Suprapubic skin (tissue), 4 donors: ENCODE measurements at regions not wholly inside any gene's neighbourhood (a gene's known extent, or its start where the extent isn't known, plus 50 kb on each side); places are given as distances from the start of the nearest gene placed in this dataset.

Source experiments
- DNase-seq, 2 donors: peaks; one replicate each; pipeline ENCODE4 v3.0.0-alpha.2; 2019; ENCODE audit warnings: low spot score in 2 of 2
- H3K27ac ChIP-seq: fragments of 200-600 bp; sonication (generic); one replicate; pipeline ENCODE4 v1.5.1; 2019
- H3K27me3 ChIP-seq: fragments of 200-600 bp; sonication (generic); one replicate; pipeline ENCODE4 v1.5.1; 2019
- H3K36me3 ChIP-seq: fragments of 200-600 bp; sonication (generic); one replicate; pipeline ENCODE4 v1.5.1; 2019
- H3K4me1 ChIP-seq: fragments of 200-600 bp; sonication (generic); one replicate; pipeline ENCODE4 v1.5.1; 2019
- H3K4me3 ChIP-seq: fragments of 200-600 bp; sonication (generic); one replicate; pipeline ENCODE4 v1.5.1; 2019; ENCODE audit warnings: mild to moderate bottlenecking
- H3K9me3 ChIP-seq: fragments of 200-600 bp; sonication (generic); one replicate; pipeline ENCODE4 v1.5.1; 2019
- CTCF ChIP-seq, 2 donors: fragments of 200-600 bp in 1 of 2; fragments of 450-650 bp in 1 of 2; sonication (generic) in 1 of 2; IDR thresholded peaks; one replicate each; pipeline ENCODE4 v1.5.1; 2016 to 2019; ENCODE audit warnings: antibody characterized with exemption in 2 of 2, mild to moderate bottlenecking in 1 of 2, moderate library complexity in 1 of 2
- EP300 ChIP-seq: sonication (generic); formaldehyde crosslinking; IDR thresholded peaks from one replicate; pipeline ENCODE4 v1.6.1; 2017; ENCODE audit warnings: antibody characterized with exemption
- POLR2A ChIP-seq, 2 donors: fragments of 450-650 bp; IDR thresholded peaks; one replicate each; pipeline ENCODE4 v1.6.1; 2017; ENCODE audit warnings: antibody characterized with exemption in 2 of 2, mild to moderate bottlenecking in 2 of 2, moderate library complexity in 2 of 2
- POLR2AphosphoS5 ChIP-seq, 3 donors: sonication (generic); formaldehyde crosslinking; IDR thresholded peaks; one replicate each; pipeline ENCODE4 v1.6.1; 2017; ENCODE audit warnings: antibody characterized with exemption in 3 of 3
- WGBS: methylation state at CpG from one replicate; pipeline ENCODE4 v1.1.5; 2018; 5-methylcytosine and 5-hydroxymethylcytosine counted together

GRCh38 chr1:11383553-11384169 lies 95.3 kb upstream of the DISP3 start:
- no peak for DNase-seq
- peaks cover 6% of the 10 kb centered on the region for H3K4me1 ChIP-seq
- WGBS: 18% methylated on average over 10 of the region's 10 CpGs
- H3K4me3 ChIP-seq: no peak overlapping the region
- H3K27ac ChIP-seq: no peak overlapping the region
- peaks cover 75% of the 10 kb centered on the region for H3K27me3 ChIP-seq
- no peaks in the 10 kb centered on the region for H3K36me3 ChIP-seq
- H3K9me3 ChIP-seq: no peaks in the 10 kb centered on the region
- TF ChIP-seq POLR2AphosphoS5 (IDR thresholded peaks at IDR 0.05) (no peak), POLR2A (IDR thresholded peaks at IDR 0.05) (no peak)

GRCh38 chr1:11384170-11384554 lies 94.8 kb upstream of the DISP3 start:
- Histone ChIP-seq H3K4me1 (peaks cover 6% of the 10 kb centered on the region), H3K27me3 (peaks cover 72% of the 10 kb centered on the region), H3K4me3 (no peak overlapping the region), H3K36me3 (no peaks in the 10 kb centered on the region), H3K27ac (no peak overlapping the region), H3K9me3 (no peaks in the 10 kb centered on the region)
- DNase-seq: no peak
- TF ChIP-seq POLR2A (IDR thresholded peaks at IDR 0.05) (no peak), POLR2AphosphoS5 (IDR thresholded peaks at IDR 0.05) (no peak), EP300 (no peak), CTCF (IDR thresholded peaks at IDR 0.05) (no peak)
- 22% methylated on average over 6 of the region's 6 CpGs for WGBS

GRCh38 chr1:11387829-11388228 lies 91.1 kb upstream of the DISP3 start:
- peaks cover 6% of the 10 kb centered on the region for H3K4me1 ChIP-seq
- H3K27me3 ChIP-seq: peaks cover 79% of the 10 kb centered on the region
- H3K27ac ChIP-seq: no peak overlapping the region
- no peak overlapping the region for H3K4me3 ChIP-seq
- TF ChIP-seq CTCF (IDR thresholded peaks at IDR 0.05) (no peak), EP300 (no peak), POLR2A (IDR thresholded peaks at IDR 0.05) (no peak)
- WGBS: 36% methylated on average over 6 of the region's 6 CpGs
- no peaks in the 10 kb centered on the region for H3K9me3 ChIP-seq
- H3K36me3 ChIP-seq: no peaks in the 10 kb centered on the region
- DNase-seq: no peak

GRCh38 chr1:11388617-11389016 lies 90.3 kb upstream of the DISP3 start:
- no peak overlapping the region for H3K4me3 ChIP-seq
- H3K27ac ChIP-seq: no peak overlapping the region
- no peaks in the 10 kb centered on the region for H3K9me3 ChIP-seq
- no peaks in the 10 kb centered on the region for H3K36me3 ChIP-seq
- H3K27me3 ChIP-seq: peaks cover 76% of the 10 kb centered on the region
- DNase-seq: no peak
- TF ChIP-seq POLR2AphosphoS5 (IDR thresholded peaks at IDR 0.05) (no peak), POLR2A (IDR thresholded peaks at IDR 0.05) (no peak), CTCF (IDR thresholded peaks at IDR 0.05) (no peak), EP300 (no peak)
- peaks cover 2% of the 10 kb centered on the region for H3K4me1 ChIP-seq
- WGBS: 47% methylated on average over 9 of the region's 9 CpGs

GRCh38 chr1:11391327-11391726 lies 87.6 kb upstream of the DISP3 start:
- Histone ChIP-seq H3K9me3 (no peaks in the 10 kb centered on the region), H3K4me3 (no peak overlapping the region), H3K4me1 (no peaks in the 10 kb centered on the region), H3K27ac (no peak overlapping the region), H3K36me3 (no peaks in the 10 kb centered on the region), H3K27me3 (peaks cover 72% of the 10 kb centered on the region)
- no peak for TF ChIP-seq POLR2AphosphoS5 (IDR thresholded peaks at IDR 0.05)
- TF ChIP-seq POLR2A (IDR thresholded peaks at IDR 0.05): no peak
- TF ChIP-seq CTCF (IDR thresholded peaks at IDR 0.05): no peak
- no peak for TF ChIP-seq EP300
- no peak for DNase-seq
- 70% methylated on average over 7 of the region's 7 CpGs for WGBS

GRCh38 chr1:11391886-11392285 lies 87.1 kb upstream of the DISP3 start:
- no peaks in the 10 kb centered on the region for H3K9me3 ChIP-seq
- H3K4me3 ChIP-seq: no peak overlapping the region
- WGBS: 93% methylated on average over 3 of the region's 8 CpGs
- peaks cover 68% of the 10 kb centered on the region for H3K27me3 ChIP-seq
- no peaks in the 10 kb centered on the region for H3K4me1 ChIP-seq
- no peak overlapping the region for H3K27ac ChIP-seq
- TF ChIP-seq POLR2A (IDR thresholded peaks at IDR 0.05) (no peak), POLR2AphosphoS5 (IDR thresholded peaks at IDR 0.05) (no peak), EP300 (no peak), CTCF (IDR thresholded peaks at IDR 0.05) (no peak)
- DNase-seq: no peak
- H3K36me3 ChIP-seq: no peaks in the 10 kb centered on the region
